ENCODE measurements at regions not wholly inside any gene's neighbourhood (a gene's known extent, or its start where the extent isn't known, plus 50 kb on each side); places are given as distances from the start of the nearest gene placed in this dataset.

DNA sequence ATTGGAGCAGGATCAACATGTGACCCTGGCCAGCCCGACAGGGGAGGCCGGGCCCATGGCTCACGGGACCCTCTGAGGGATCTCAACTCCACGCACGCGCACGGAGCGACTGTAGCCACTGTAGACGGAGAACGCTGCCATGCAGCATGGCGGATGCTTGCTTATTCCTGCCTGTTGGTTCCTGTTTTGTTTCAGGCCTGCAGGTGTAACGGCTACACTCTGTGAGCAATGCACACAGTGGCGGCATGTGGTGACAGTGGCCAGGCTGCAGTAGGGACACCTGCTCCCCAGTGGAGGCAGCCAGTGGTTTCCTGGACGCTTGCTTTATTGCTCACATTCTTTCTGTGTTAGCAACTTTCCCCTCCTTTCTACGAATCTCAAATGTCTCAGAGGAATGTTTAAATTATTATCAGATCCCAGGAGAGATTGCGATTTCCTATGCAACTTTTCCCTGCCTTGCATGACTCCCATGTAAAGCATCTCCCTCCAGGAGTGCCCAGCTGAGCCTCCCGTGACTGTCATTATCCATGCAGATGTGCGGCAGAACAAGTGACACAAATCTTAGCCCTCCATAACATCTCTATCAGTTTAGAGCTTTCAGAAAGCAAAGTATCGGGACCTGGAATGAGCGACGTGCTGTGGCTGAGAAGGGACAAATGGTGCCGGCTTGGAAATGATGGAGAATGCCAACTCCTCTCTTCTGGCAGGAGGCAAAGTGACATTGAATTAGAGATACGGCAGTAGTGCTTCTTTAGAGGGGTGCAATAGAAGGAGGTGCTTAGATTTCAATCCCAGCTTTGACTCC is 209.7 kb downstream of the ASB1 start:
- no peak overlapping the region for H3K9ac ChIP-seq (ENCODE audit: low read length)
- no peaks in the 10 kb centered on the region for H3K9me3 ChIP-seq (ENCODE audit: insufficient read depth, low read length)
- no peak overlapping the region for H3K4me3 ChIP-seq (ENCODE audit: insufficient read depth, low read length, poor library complexity, severe bottlenecking)
- no peak overlapping the region for H3K4me2 ChIP-seq (ENCODE audit: low read depth, low read length, poor library complexity, severe bottlenecking)
- no peaks in the 10 kb centered on the region for H3K27me3 ChIP-seq (ENCODE audit: low read length)
- H3K79me2 ChIP-seq (ENCODE audit: insufficient read depth, low read length), result no peaks in the 10 kb centered on the region
- H3F3A ChIP-seq (ENCODE audit: insufficient read depth), result no peaks in the 10 kb centered on the region
- no peaks in the 10 kb centered on the region for H3K9me2 ChIP-seq (replicated peaks; ENCODE audit: insufficient read depth, low read length)
- TF ChIP-seq, protein P1, sequence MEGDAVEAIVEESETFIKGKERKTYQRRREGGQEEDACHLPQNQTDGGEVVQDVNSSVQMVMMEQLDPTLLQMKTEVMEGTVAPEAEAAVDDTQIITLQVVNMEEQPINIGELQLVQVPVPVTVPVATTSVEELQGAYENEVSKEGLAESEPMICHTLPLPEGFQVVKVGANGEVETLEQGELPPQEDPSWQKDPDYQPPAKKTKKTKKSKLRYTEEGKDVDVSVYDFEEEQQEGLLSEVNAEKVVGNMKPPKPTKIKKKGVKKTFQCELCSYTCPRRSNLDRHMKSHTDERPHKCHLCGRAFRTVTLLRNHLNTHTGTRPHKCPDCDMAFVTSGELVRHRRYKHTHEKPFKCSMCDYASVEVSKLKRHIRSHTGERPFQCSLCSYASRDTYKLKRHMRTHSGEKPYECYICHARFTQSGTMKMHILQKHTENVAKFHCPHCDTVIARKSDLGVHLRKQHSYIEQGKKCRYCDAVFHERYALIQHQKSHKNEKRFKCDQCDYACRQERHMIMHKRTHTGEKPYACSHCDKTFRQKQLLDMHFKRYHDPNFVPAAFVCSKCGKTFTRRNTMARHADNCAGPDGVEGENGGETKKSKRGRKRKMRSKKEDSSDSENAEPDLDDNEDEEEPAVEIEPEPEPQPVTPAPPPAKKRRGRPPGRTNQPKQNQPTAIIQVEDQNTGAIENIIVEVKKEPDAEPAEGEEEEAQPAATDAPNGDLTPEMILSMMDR (IDR thresholded peaks at IDR 0.05; ENCODE audit: insufficient read depth, low read length, poor library complexity, severe bottlenecking), result no peak
- no peak for TF ChIP-seq EZH2phosphoT487 (conservative IDR thresholded peaks at IDR 0.05; ENCODE audit: low read length)
- H3K36me3 ChIP-seq (ENCODE audit: low read length), result no peaks in the 10 kb centered on the region
- no peak overlapping the region for H3K27ac ChIP-seq (ENCODE audit: low read depth, low read length)
- H2AFZ ChIP-seq (ENCODE audit: low read depth, low read length, severe bottlenecking), result no peak overlapping the region
- no peaks in the 10 kb centered on the region for H4K20me1 ChIP-seq (ENCODE audit: low read depth, low read length)

DNA sequence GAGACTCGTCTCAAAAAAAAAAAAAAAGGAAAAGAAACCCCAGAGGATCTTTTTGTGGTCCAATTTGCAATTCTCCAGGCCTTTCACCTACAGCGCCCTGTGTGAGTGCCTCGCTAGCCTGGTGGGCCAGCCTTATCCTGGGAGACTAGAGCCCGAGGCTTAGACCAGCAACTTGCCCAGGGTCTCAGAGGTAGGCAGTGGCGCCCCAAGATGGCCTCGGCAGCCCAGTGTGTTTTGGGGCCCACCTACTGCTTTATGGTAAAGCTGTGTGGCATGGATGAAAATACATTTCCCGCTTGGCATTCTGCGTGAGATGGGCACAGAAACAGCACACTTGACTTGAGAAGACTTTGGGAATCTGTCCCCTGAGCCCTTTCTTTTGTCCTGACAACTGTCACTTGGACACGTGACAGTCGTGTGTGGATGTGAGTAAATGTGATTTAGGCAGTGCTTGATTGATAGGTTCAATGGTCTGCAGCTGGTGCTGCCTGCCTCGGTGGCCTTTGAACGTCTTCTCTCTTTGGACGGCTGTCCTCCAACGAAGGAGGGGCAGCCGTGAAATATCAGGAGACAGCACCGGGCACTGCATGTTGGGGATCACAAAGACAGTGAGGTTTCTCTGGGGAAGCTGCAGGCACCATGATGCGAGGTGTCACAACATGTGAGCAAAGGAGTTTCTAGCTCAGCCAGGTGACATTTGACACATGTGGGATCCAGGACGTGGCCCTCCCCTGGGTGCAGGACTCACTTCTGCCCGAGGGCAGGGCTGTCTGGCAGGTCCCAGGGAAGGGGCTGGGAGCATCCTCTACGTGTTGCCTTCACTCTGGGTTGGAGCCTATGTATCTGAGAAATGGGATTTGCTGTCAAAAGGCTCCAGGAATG is 209.5 kb upstream of the TWIST2 start:
- Histone ChIP-seq H3K9me2 (replicated peaks; ENCODE audit: insufficient read depth, low read length) (no peaks in the 10 kb centered on the region), H3K36me3 (ENCODE audit: low read length) (no peaks in the 10 kb centered on the region), H3K4me3 (ENCODE audit: insufficient read depth, low read length, poor library complexity, severe bottlenecking) (no peak overlapping the region), H3F3A (ENCODE audit: insufficient read depth) (no peaks in the 10 kb centered on the region), H3K4me2 (ENCODE audit: low read depth, low read length, poor library complexity, severe bottlenecking) (no peak overlapping the region), H3K79me2 (ENCODE audit: insufficient read depth, low read length) (no peaks in the 10 kb centered on the region), H4K20me1 (ENCODE audit: low read depth, low read length) (no peaks in the 10 kb centered on the region), H3K9ac (ENCODE audit: low read length) (no peak overlapping the region), H2AFZ (ENCODE audit: low read depth, low read length, severe bottlenecking) (no peak overlapping the region), H3K27ac (ENCODE audit: low read depth, low read length) (no peak overlapping the region), H3K9me3 (ENCODE audit: insufficient read depth, low read length) (no peaks in the 10 kb centered on the region), H3K27me3 (ENCODE audit: low read length) (no peaks in the 10 kb centered on the region)
- TF ChIP-seq, protein P1 (IDR thresholded peaks at IDR 0.05; ENCODE audit: insufficient read depth, low read length, poor library complexity, severe bottlenecking), result no peak
- no peak for TF ChIP-seq EZH2phosphoT487 (conservative IDR thresholded peaks at IDR 0.05; ENCODE audit: low read length)

DNA sequence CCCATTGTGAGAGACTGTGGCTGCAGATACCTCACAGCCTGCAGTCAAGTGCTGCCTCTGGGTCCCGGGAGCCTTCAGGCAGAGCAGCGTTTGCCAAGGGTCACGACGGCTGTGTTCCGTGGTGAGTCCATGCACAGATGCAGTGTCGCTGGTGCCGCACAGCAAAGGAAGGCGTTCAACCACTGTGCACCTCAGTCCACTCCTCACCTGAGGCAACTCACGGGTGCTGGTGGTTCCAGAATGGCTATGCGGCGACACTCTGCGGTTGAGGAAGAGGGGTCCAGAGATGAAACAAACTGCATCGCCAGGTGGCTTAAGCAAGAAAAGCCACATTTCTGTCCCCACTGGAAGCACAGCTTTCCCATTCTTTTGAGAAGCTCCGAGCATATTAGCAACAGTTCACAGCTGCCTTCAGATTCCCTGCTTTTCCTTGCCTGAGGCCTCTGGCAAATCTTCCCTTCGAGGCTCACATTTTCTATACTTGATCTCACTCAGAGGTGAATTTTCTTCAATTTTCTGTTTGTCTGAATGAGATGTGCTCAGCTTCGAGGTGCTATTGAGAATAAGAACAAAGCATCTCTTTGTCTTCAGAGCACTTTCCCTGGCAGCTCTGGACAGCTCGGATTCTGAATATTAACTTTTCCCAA is 208.8 kb upstream of the TWIST2 start:
- TF ChIP-seq, protein P1 (IDR thresholded peaks at IDR 0.05; ENCODE audit: insufficient read depth, low read length, poor library complexity, severe bottlenecking), result no peak
- TF ChIP-seq EZH2phosphoT487 (conservative IDR thresholded peaks at IDR 0.05; ENCODE audit: low read length), result no peak
- Histone ChIP-seq H3K9ac (ENCODE audit: low read length) (no peak overlapping the region), H3K27me3 (ENCODE audit: low read length) (no peaks in the 10 kb centered on the region), H3K36me3 (ENCODE audit: low read length) (no peaks in the 10 kb centered on the region), H3F3A (ENCODE audit: insufficient read depth) (no peaks in the 10 kb centered on the region), H4K20me1 (ENCODE audit: low read depth, low read length) (no peaks in the 10 kb centered on the region), H3K9me3 (ENCODE audit: insufficient read depth, low read length) (no peaks in the 10 kb centered on the region), H3K79me2 (ENCODE audit: insufficient read depth, low read length) (no peaks in the 10 kb centered on the region), H3K27ac (ENCODE audit: low read depth, low read length) (no peak overlapping the region), H2AFZ (ENCODE audit: low read depth, low read length, severe bottlenecking) (no peak overlapping the region), H3K9me2 (replicated peaks; ENCODE audit: insufficient read depth, low read length) (no peaks in the 10 kb centered on the region), H3K4me2 (ENCODE audit: low read depth, low read length, poor library complexity, severe bottlenecking) (no peak overlapping the region), H3K4me3 (ENCODE audit: insufficient read depth, low read length, poor library complexity, severe bottlenecking) (no peak overlapping the region)
